ENCODE measurements at regions not wholly inside any gene's neighbourhood (a gene's known extent, or its start where the extent isn't known, plus 50 kb on each side); places are given as distances from the start of the nearest gene placed in this dataset.

DNA sequence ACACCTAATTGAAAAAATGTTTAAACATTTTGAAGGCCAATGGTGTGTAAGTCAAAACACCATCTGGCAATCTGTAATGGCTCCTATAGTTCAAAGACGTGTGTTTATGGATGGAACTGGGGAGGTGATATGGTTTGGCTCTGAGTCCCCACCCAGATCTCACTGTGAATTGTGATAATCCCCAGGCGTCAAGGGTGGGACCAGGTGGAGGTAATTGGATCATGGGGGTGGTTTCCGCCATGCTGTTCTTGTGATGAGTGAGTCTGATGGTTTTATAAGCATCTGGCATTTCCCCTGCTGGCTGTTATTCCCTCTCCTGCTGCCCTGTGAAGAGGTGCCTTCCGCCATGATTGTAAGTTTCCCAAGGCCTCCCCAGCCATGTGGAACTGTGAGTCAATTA is 52.2 kb downstream of the ADRA2C start:
- no peak for DNase-seq

GRCh38 chr4:3819210-3819919 is 53.2 kb downstream of the ADRA2C start:
- DNase-seq = no peak

DNA sequence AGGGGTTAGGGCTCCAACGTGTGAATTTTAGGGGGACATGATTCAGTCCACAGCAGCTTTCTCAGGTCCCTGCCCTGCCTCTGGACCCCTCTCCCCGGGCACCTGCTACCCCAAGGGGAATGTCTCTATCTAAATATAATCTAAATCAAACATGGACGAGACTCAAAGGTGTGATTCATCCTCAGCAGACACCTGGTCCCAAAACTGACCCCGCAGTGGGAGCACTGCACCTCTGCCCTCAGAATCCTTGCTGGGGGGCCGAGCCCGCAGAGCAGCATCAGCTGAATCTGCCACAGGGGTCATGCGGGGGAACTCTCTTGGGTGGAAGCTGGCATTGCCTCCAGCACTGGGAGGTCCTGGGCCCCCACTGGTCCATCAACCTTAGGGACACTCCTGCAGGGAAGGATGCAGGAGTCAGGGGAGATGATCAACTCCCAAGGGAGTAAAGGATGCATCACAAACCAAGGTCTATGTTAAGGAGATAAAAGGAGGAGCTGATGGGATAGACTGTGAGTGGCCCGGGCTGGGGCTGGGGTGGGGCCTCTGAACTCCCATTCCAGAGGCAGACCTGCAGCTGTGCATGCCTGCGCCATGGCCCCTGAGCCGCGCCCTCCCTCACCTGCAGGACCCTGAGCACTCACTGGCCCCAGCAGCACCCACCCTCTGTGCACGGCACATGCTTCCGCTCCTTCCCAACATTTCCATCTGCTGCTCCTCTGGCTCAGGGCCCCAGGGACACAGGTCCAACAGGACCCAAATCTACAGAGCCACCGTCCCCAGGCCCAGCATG is 54.0 kb downstream of the ADRA2C start:
- DNase-seq = no peak

- no peak for DNase-seq
Measured at GRCh38 chr4:3820806-3821579, 54.8 kb downstream of the ADRA2C start.

GRCh38 chr4:3821580-3822229 is 55.5 kb downstream of the ADRA2C start:
- no peak for DNase-seq

DNA sequence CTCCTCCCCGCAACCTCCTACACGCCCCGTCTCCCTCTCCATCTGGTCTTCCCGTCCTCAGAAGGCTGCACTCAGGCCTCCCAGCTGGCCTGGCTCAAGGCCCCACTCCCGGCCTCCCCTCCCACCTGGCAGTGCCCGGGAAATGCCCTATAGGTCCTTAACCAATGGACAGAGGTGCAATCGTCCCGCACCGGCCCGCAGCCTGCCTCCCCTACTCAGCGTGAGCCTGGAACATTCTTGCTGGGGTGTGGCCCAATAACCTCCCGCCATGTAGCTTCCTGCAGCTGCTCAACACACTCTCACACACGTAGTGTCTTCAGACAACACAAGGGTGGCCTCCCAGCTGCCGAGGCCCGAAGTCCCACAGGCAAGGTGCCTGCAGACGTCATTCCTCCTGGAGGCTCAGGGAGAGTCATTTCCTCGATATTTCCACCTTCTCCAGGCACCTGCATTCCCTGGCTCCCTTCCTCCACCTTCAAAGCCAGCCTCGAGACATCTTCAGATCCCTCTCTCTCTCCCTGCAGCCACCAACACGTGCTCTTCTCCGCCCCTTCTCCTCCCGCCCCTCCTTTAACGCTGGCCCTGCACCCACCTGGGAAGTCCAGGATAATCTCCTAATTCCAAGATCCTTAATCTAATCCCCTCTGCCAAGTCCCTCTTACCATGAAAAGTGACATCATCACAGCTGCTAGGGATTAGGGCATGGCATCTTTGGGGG is 56.2 kb downstream of the ADRA2C start:
- DNase-seq = no peak

DNA sequence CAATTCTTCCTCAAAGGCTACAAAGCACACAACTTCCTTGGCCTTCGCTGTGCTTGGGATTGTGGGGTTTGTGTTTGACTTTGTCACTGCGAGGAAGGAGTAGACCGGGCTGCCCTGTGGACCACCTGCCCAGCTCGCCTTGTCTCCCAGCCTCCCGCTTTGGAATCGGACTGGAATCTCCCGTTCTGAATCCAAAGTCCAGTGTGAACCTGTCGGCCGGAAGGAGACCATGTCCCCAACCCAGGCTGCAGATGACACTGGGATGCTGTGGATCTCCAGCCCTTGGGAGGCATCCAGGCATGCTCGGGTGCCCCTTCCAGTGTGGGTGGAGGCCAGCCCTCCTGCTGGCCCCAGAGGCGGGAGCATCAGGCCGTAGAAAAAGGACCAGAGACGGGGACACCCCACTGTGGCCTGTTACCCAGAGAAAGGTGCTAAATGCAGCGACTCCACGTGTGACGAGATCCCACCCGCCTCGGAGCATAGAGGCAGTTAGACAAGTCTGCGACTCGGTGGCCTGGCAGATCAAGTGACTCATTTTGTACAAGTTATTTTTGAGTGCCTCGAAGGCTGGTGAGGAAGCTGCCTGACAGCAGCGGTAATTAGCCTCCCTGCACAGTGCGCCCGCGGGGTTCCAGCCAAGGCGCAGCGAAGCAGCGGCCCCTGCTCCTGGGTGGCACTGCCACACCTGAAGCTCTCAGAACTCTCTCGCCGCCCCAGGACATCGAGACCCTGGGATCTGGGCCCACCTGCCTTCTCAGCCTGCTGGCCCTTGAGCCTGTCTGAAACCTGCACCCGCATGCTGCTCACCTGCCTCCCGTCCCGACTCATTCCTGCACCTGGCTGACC is 57.5 kb downstream of the ADRA2C start:
- DNase-seq = no peak

DNA sequence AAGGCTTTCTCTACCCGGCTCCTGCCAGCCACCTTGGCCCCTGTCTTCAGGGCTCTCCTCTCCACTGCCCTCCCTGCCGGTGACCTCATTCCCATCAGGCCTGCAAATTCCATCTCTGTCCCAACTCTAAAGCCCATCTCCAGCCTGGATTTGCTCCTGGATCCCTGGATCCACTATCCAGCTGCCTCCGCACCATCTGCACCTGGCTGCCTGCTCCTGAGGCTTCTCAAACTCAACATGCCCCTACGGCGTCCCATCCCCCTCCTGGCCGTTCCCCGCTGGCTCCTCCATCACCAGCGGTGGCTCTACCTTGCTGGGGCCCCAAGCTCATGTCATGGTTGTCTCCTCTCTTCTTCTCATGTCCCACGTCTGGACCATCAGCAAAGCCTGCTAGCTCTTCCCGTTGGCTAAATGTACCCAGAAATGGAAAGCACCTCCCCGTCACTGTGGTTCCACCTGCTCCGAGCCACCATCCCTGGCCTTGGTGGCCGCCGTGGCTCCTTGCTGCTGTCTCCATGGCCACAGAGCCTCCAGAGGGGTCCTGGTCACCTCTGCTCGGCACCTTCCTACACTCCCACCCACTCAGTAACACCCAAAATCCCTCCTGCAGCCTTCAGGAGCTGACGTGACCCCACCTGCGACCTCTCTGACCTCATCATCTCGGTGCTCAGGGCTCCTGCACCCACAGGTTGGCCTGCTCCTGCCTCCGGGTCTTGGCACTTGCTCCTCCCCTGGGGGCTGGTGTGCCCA is 58.5 kb downstream of the ADRA2C start:
- no peak for DNase-seq

GRCh38 chr4:3825530-3825929 is 59.3 kb downstream of the ADRA2C start:
- DNase-seq = no peak

DNA sequence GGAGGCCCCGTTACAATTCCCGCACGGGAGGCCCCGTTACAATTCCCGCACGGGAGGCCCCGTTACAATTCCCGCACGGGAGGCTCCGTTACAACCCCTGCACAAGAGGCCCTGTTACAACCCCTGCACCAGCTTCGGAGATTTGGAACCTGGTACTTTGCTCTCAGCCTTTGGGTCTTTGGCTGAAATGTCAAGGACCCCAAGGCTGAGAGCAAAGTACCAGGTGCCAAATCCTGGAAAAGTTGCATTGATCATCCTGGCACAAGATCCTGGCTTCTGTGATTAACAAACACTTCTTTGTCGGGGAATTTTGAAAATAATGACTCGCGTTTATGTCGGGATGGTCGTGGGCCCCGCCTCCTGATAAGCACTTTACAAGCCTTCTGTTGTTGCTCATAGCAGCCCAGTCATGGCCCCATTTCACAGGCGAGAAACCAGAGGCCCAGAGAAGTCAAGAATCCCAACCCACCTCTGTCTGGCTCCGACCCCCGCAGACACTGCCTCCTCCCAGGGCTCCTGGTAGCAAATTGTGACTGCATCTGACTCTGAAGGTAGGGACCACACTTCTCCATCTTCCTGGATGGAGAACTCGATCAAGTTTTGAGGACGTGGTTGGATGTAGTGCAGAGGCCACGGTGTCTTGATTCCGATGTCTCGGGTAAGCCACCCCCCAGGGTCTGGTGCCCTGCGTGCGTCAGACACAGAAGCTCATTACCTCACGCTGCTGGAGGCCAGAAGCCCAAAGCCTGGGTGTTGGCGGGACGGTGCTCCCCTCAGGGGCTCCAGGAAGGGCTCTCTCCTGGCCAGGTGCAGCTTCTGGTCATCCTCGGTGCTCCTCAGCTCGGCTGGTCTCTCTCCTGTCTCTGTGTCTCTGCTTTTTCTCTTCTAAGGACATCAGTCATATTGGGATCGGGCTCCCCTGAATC is 60.3 kb downstream of the ADRA2C start:
- DNase-seq = no peak

- no peak for DNase-seq
Measured at GRCh38 chr4:3827616-3828492, 61.7 kb downstream of the ADRA2C start.

GRCh38 chr4:3828546-3828945 is 62.4 kb downstream of the ADRA2C start:
- DNase-seq = no peak

DNA sequence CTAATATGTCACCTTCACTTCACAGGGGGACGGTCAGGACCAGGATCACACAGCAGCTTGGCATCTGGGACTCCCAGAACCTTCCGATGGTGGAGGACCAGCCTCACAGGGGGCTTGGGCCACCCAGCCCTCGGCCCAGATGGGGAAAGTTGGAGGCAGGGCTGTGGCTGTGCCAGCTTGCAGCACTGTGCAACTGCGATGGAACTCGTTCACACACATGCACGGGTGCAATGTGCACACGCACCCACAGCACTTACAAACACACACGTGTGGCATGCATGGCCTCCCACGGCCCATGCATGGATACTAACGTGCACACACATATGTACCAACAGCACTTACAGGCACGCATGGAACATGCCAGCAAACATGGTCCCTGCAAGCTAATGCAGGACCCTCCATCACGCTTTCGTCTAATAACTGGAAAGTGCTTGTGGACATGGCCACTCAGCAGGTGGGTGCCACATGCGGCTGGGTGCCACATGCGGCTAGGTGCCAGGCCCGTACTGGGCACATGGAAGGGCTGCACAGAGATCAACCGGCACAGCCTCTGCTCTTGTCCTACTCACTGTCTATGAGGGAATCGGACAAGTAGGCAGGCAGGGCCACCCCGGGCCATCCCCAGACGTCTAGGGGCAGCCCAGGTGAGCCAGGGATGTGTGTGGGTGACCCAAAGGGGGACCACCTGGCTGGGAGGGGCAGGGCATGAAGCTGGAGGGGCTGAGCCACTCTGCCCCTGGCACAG is 63.2 kb downstream of the ADRA2C start:
- DNase-seq = no peak

- no peak for DNase-seq
Measured at GRCh38 chr4:3829956-3830773, 64.0 kb downstream of the ADRA2C start.

- DNase-seq = no peak
Measured at GRCh38 chr4:3830774-3831528, 64.8 kb downstream of the ADRA2C start.

DNA sequence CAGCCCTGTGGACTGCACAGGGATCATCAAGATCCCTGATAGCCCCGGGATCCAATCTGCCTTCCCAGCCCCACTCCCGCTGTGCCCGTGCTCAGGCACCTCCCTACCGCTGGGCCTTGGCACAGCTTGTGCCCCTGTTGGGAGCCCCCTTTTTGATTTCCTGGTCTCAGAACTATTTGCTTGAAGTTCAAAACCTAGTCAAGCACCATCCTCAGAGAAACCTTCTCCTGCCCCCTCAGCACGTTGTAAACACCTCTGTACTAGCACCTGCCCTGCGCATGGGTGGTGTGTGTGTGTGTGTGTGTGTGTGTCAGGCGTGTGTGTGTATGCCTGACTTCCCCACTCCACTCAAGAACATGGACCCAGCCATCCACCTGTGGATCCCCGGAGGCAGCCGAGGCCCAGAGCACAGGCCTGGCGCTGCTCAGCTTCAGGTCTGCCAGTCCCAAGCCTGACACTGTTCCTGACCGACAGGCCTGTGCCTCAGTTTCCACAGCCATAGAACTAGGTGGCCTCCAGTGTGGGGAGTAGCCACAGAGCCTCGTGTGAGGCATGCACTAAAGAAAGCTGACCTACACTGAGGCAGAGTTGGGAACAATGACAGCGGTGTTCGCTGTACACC is 65.5 kb downstream of the ADRA2C start:
- no peak for DNase-seq
